ENCODE measurements at regions not wholly inside any gene's neighbourhood (a gene's known extent, or its start where the extent isn't known, plus 50 kb on each side); places are given as distances from the start of the nearest gene placed in this dataset.

DNA sequence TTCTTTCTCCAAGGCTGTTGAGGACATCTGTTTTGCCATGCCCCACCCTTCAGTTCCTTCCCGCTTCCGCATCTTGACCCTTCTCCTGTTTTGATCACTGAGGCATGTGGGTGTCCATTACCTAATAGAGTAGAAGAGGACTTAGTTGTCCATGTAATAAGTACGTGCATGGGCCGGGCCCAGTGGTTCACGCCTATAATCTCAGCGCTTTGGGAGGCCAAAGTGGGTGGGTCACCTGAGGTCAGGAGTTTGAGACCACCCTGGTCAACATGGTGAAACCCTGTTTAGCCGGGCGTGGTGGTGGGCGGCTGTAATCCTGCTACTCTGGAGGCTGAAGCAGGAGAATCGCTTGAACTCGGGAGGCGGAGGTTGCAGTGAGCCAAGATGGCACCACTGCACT, 637.8 kb upstream of the EEF2KMT start:
- TF ChIP-seq, protein P1, sequence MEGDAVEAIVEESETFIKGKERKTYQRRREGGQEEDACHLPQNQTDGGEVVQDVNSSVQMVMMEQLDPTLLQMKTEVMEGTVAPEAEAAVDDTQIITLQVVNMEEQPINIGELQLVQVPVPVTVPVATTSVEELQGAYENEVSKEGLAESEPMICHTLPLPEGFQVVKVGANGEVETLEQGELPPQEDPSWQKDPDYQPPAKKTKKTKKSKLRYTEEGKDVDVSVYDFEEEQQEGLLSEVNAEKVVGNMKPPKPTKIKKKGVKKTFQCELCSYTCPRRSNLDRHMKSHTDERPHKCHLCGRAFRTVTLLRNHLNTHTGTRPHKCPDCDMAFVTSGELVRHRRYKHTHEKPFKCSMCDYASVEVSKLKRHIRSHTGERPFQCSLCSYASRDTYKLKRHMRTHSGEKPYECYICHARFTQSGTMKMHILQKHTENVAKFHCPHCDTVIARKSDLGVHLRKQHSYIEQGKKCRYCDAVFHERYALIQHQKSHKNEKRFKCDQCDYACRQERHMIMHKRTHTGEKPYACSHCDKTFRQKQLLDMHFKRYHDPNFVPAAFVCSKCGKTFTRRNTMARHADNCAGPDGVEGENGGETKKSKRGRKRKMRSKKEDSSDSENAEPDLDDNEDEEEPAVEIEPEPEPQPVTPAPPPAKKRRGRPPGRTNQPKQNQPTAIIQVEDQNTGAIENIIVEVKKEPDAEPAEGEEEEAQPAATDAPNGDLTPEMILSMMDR (IDR thresholded peaks at IDR 0.05 in 8 of 11, conservative IDR thresholded peaks at IDR 0.05 in 3 of 11) = no peak
- no peak for TF ChIP-seq POLR2A (IDR thresholded peaks at IDR 0.05)
